Thymus (tissue), 11 donors: ENCODE measurements at regions not wholly inside any gene's neighbourhood (a gene's known extent, or its start where the extent isn't known, plus 50 kb on each side); places are given as distances from the start of the nearest gene placed in this dataset.

ENCODE experiments used
- DNase-seq, 9 donors: peaks; one replicate each; pipeline ENCODE4 v3.0.0-alpha.2; 2013; ENCODE audit warnings: low spot score in 9 of 9, low read depth in 6 of 9, missing footprints in 1 of 9
- H3K27ac ChIP-seq, 2 donors: one replicate each; pipeline ENCODE4 v1.5.1; 2013; ENCODE audit warnings: control low read depth in 1 of 2, low read depth in 1 of 2, low read length in 1 of 2, mild to moderate bottlenecking in 1 of 2, moderate library complexity in 1 of 2
- H3K27me3 ChIP-seq, 2 donors: one replicate each; pipeline ENCODE4 v1.5.1; 2013; ENCODE audit warnings: low read length in 1 of 2; ENCODE audit not compliant: control insufficient read depth in 2 of 2, insufficient read depth in 1 of 2
- H3K36me3 ChIP-seq, 2 donors: one replicate each; pipeline ENCODE4 v1.5.1; 2013; ENCODE audit warnings: low read length in 1 of 2, mild to moderate bottlenecking in 1 of 2, moderate library complexity in 1 of 2; ENCODE audit not compliant: control insufficient read depth in 2 of 2, insufficient read depth in 2 of 2
- H3K4me1 ChIP-seq, 2 donors: one replicate each; pipeline ENCODE4 v1.5.1; 2013; ENCODE audit warnings: low read length in 2 of 2; ENCODE audit not compliant: control insufficient read depth in 2 of 2, insufficient read depth in 2 of 2
- H3K4me3 ChIP-seq, 2 donors: one replicate each; pipeline ENCODE4 v1.5.1; 2013; ENCODE audit warnings: low read length in 2 of 2, control low read depth in 1 of 2, mild to moderate bottlenecking in 1 of 2
- H3K9me3 ChIP-seq, 2 donors: one replicate each; pipeline ENCODE4 v1.5.1; 2013; ENCODE audit warnings: low read length in 1 of 2, mild to moderate bottlenecking in 1 of 2; ENCODE audit not compliant: control insufficient read depth in 2 of 2, insufficient read depth in 1 of 2
- WGBS: extraction: QIAGEN DNeasy Blood & Tissue Kit; methylation state at CpG from one replicate; pipeline ENCODE4 v1.1.7; 2013; 5-methylcytosine and 5-hydroxymethylcytosine counted together
- donor health status: healthy.

DNA sequence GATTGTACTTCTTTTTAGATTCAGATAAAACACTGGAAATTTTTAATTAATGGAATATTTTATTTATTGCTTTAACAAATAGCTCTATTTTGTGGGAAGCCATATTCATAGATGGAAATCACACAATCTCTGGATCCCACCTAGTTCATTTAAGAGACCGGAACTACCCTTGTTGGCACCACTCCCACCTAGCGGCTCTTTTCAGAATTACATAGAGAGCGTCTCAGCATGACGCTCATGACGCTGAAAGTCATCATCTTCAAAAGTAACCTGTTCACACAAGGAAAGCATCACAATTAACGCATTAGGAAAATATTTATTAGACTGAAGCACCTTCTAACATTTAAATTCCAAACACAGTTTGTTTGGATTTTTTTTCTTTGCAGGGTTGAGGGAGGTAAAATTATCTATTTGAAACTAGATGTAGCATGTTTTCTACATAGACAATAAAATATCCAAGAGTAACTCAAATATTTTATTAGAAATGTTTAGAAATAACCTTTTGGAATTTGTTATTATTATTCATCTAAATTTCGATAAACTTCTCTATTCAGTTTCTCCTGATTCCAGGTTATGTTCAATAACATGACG is 214.9 kb upstream of the ARRDC4 start:
- no peaks in the 10 kb centered on the region for H3K36me3 ChIP-seq
- no peaks in the 10 kb centered on the region for H3K4me1 ChIP-seq
- DNase-seq, result peak in 6 of 9 donors; percentile 4 to 59 (median 18)
- no peak overlapping the region for H3K4me3 ChIP-seq
- H3K27ac ChIP-seq, result no peak overlapping the region
- H3K27me3 ChIP-seq, result peaks cover 0 to 2% of the 10 kb centered on the region in 2 donors
- 55% methylated on average over 8 of the region's 8 CpGs for WGBS
- H3K9me3 ChIP-seq, result no peaks in the 10 kb centered on the region

DNA sequence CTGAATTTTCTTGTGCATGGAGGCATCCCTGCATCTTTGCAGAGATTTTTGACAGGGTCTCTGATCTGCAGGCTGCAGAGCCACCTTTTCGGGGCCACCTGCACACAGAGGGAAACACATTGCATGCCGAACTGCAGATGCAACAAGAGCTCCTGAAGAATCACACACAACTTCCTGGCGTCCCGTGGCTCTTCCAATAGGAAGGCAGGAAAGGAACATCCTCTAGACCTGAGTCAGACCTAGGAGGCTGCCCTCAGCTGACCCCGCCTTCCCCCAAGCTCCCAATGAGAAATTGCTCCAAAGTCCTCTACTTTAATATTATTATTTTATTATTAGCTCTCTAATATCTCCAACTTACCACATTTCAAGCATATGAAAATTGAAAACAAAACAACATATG is 213.2 kb upstream of the ARRDC4 start:
- WGBS, result 83% methylated on average over 5 of the region's 5 CpGs

DNA sequence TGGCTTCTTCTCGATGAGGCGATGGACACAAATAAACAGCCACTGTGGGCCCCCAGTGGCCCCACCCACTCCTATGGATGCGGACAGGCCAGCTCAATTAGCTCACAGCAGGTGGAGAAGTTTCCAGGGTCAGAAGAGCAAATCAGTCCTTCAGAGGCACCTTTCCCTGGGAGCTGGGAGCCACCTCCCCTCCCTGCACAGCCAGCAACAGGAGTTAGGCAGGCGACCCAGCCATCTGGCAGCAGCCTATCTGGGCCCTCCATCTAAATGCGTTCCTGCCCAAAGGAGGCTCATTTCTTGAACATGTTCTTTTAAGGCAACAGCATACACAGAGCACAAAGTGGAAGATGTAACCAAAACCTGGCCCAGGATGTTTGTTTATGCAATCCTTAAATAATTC is 211.9 kb upstream of the ARRDC4 start:
- Histone ChIP-seq H3K9me3 (no peaks in the 10 kb centered on the region), H3K4me1 (no peaks in the 10 kb centered on the region), H3K4me3 (no peak overlapping the region), H3K27me3 (peaks cover 0 to 2% of the 10 kb centered on the region in 2 donors), H3K27ac (no peak overlapping the region), H3K36me3 (no peaks in the 10 kb centered on the region)
- no peak for DNase-seq
- WGBS, result 91% methylated on average over 5 of the region's 5 CpGs

More for the DNA sequence above, 213.2 kb upstream of the ARRDC4 start:
- no peak for DNase-seq
- no peak overlapping the region for H3K27ac ChIP-seq
- no peaks in the 10 kb centered on the region for H3K36me3 ChIP-seq
- H3K9me3 ChIP-seq, result no peaks in the 10 kb centered on the region
- no peak overlapping the region for H3K4me3 ChIP-seq
- H3K27me3 ChIP-seq, result peaks cover 0 to 2% of the 10 kb centered on the region in 2 donors
- H3K4me1 ChIP-seq, result no peaks in the 10 kb centered on the region

DNA sequence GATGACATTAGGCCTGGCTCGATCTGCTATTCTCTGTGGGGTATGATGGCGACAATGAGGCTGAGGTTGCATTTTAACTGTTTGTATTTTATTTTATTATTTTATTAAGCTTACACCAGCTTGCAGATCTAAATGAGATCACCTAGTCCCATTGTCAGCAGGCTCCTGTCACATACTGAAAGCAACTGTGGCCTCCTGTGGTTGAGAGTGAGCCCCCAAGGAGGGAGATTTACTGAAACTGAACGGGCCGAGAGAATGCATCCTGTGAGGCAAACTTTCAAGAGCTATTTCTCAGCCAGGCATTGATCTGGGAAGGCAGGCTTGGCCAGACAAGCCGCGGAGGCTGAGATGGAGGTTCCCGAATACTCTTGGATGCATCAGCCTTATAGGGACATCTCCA is 210.4 kb upstream of the ARRDC4 start:
- WGBS, result 77% methylated on average over 7 of the region's 7 CpGs
- Histone ChIP-seq H3K36me3 (no peaks in the 10 kb centered on the region), H3K4me3 (no peak overlapping the region), H3K27me3 (peaks cover 0 to 2% of the 10 kb centered on the region in 2 donors), H3K9me3 (no peaks in the 10 kb centered on the region), H3K27ac (no peak overlapping the region), H3K4me1 (no peaks in the 10 kb centered on the region)
- DNase-seq, result no peak

DNA sequence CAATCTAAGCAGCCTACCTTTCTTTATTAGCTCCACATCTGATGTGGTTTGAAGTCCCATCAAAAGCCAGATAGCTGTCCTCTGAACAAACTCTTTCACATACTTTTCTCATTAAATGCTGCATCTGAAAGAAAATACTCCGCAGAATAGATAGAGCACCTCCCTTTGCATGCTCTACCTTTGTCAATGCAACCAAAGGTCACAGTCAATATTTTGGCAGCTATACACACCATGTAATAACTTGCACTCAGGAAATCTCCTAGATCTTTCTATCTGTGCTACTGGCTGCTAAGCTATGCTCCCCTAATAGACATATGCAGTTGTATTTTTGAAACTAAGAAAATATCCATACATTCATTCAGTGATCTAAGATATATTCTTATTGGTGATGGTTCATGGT is 204.8 kb upstream of the ARRDC4 start:
- H3K36me3 ChIP-seq, result no peaks in the 10 kb centered on the region
- no peaks in the 10 kb centered on the region for H3K9me3 ChIP-seq
- H3K27ac ChIP-seq, result no peak overlapping the region
- H3K4me1 ChIP-seq, result no peaks in the 10 kb centered on the region
- no peak for DNase-seq
- WGBS, result 98% methylated on average over 1 of the region's 1 CpG
- H3K4me3 ChIP-seq, result no peak overlapping the region
- no peaks in the 10 kb centered on the region for H3K27me3 ChIP-seq

DNA sequence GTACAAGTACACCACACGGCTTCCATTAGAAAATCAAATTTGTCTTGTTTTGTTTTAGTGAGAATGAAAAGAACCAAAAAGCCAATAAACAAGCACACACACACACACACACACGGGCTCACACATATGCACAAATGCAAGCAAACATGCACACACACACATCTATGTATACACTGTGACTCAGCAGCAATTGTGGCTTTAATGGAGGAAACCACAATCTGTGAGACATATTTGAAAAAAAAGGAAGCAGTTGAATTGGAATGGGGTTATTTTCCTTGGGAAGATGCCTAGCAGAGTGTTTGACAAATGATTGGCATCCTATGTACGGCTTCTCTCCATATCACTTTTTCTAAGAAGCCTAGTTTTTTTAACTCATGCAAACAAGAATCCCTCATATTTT is 201.1 kb upstream of the ARRDC4 start:
- no peaks in the 10 kb centered on the region for H3K27me3 ChIP-seq
- no peaks in the 10 kb centered on the region for H3K36me3 ChIP-seq
- DNase-seq, result no peak
- H3K27ac ChIP-seq, result no peak overlapping the region
- H3K4me3 ChIP-seq, result no peak overlapping the region
- 23% methylated on average over 3 of the region's 3 CpGs for WGBS
- no peaks in the 10 kb centered on the region for H3K9me3 ChIP-seq
- H3K4me1 ChIP-seq, result no peaks in the 10 kb centered on the region

DNA sequence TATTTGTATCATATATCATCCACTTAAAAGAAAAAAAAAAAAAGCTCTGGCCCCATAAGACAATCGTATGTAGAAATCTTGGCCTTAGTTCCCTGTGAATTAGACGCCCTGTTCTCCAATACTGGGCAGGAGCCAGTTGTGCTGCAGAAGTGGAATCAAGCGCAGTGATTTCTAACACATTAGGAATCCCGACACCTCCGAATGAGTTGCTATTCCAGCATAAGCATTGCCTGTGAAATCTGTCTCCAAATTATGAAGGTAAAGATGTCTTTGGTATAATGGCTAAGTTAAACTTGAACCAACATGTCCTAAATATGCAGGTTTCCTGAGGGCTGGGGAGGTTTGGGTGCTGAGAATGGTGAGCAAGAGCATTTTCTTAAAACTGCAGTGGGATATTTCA is 199.4 kb upstream of the ARRDC4 start:
- Histone ChIP-seq H3K36me3 (no peaks in the 10 kb centered on the region), H3K9me3 (no peaks in the 10 kb centered on the region), H3K27ac (no peak overlapping the region), H3K4me3 (no peak overlapping the region), H3K27me3 (no peaks in the 10 kb centered on the region), H3K4me1 (no peaks in the 10 kb centered on the region)
- 72% methylated on average over 5 of the region's 5 CpGs for WGBS
- no peak for DNase-seq

DNA sequence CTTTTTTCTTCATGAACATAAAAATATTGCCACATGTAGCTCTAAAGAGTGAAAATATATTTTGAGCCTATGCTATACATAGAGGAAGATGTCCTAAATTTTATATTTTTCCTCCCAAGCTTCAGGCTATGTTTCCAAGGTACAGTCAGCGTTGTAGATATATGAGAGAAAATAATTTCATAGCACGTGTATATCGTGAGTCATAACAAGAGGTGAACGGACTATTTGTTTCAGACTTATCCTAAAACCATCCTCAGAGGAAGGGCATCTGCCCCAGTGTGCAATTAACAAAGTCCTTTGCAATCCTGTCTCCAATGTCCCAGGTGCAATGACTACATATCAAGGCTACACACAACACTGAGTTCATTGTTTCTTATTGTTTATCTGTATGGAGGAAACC is 177.3 kb upstream of the ARRDC4 start:
- no peaks in the 10 kb centered on the region for H3K4me1 ChIP-seq
- H3K9me3 ChIP-seq, result no peaks in the 10 kb centered on the region
- WGBS, result 93% methylated on average over 4 of the region's 4 CpGs
- no peak overlapping the region for H3K27ac ChIP-seq
- H3K4me3 ChIP-seq, result no peak overlapping the region
- H3K36me3 ChIP-seq, result no peaks in the 10 kb centered on the region
- DNase-seq, result no peak
- H3K27me3 ChIP-seq, result no peaks in the 10 kb centered on the region

DNA sequence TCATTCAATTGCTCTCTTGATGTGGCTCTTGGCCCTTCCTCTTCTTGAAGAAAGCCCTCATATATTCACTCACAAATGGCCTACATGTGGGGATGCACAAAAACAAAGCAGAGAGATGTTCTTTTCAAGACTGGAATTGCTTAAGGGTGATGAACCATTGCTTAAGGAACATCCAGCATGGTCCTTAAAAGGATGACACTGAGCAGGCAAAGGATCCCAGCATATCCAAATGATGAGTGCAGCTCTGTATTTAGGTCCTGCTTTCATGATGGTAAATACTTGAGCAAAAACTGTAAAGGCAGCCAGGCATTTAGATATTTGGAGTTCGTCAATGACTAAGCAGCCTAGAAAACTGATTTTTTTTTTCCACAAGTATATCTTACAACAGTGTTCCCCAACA is 173.8 kb upstream of the ARRDC4 start:
- H3K27ac ChIP-seq, result no peak overlapping the region
- no peaks in the 10 kb centered on the region for H3K36me3 ChIP-seq
- WGBS, result 92% methylated on average over 1 of the region's 1 CpG
- no peaks in the 10 kb centered on the region for H3K4me1 ChIP-seq
- H3K4me3 ChIP-seq, result no peak overlapping the region
- DNase-seq, result no peak
- H3K27me3 ChIP-seq, result no peaks in the 10 kb centered on the region
- no peaks in the 10 kb centered on the region for H3K9me3 ChIP-seq

DNA sequence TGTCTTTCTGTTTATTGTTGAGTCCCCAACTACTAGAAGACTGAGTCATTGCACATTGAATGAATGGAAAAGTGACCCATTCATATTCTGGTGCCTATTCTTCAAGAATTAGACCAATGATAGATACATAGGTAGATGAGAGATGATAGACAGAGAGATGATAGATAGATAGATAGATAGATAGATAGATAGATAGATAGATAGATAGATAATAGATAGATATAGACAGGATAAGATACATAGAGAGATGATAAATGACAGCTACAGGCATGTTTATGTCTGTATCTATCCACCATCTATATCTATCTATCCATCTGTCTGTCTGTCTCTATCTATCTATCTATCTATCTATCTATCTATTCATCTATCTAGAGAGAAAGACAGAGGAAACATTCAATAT is 170.3 kb upstream of the ARRDC4 start:
- Histone ChIP-seq H3K27ac (no peak overlapping the region), H3K9me3 (no peaks in the 10 kb centered on the region), H3K27me3 (no peaks in the 10 kb centered on the region), H3K4me1 (no peaks in the 10 kb centered on the region), H3K36me3 (no peaks in the 10 kb centered on the region), H3K4me3 (no peak overlapping the region)
- no peak for DNase-seq
